Lung (tissue), 11 donors: ENCODE measurements at regions not wholly inside any gene's neighbourhood (a gene's known extent, or its start where the extent isn't known, plus 50 kb on each side); places are given as distances from the start of the nearest gene placed in this dataset.

Source experiments
- ATAC-seq: fragments of 200-7000 bp; cut with Tn5 transposase; one replicate; pipeline ENCODE4 v1.9.1; 2020; ENCODE audit warnings: moderate number of reproducible peaks; ENCODE audit not compliant: insufficient read depth, low FRiP score
- DNase-seq, 3 donors: peaks; one replicate each; pipeline ENCODE4 v3.0.0-alpha.2; 2013 to 2017
- H3K27ac ChIP-seq, 2 donors: one replicate each; pipeline ENCODE4 v1.5.1; 2013; ENCODE audit warnings: mild to moderate bottlenecking in 2 of 2, moderate library complexity in 2 of 2, control low read depth in 1 of 2, inconsistent platforms in 1 of 2, low read depth in 1 of 2, low read length in 1 of 2
- H3K27me3 ChIP-seq, 3 donors: one replicate each; pipeline ENCODE4 v1.5.1; 2013; ENCODE audit warnings: low read length in 2 of 3; ENCODE audit not compliant: control insufficient read depth in 3 of 3, insufficient read depth in 3 of 3
- H3K36me3 ChIP-seq, 4 donors: one replicate each; pipeline ENCODE4 v1.5.1; 2013; ENCODE audit warnings: low read length in 4 of 4, mild to moderate bottlenecking in 1 of 4, moderate library complexity in 1 of 4; ENCODE audit not compliant: control insufficient read depth in 4 of 4, insufficient read depth in 4 of 4
- H3K4me1 ChIP-seq, 5 donors: one replicate each; pipeline ENCODE4 v1.5.1; 2013; ENCODE audit warnings: low read length in 5 of 5, mild to moderate bottlenecking in 2 of 5, moderate library complexity in 1 of 5; ENCODE audit not compliant: control insufficient read depth in 5 of 5, insufficient read depth in 5 of 5
- H3K4me3 ChIP-seq: one replicate; pipeline ENCODE4 v1.5.1; 2013; ENCODE audit warnings: mild to moderate bottlenecking, control low read depth, moderate library complexity
- H3K9ac ChIP-seq, 2 donors: one replicate each; pipeline ENCODE4 v1.5.1; 2013; ENCODE audit warnings: low read length in 2 of 2, control low read depth in 1 of 2; ENCODE audit not compliant: insufficient read depth in 1 of 2
- H3K9me3 ChIP-seq, 4 donors: one replicate each; pipeline ENCODE4 v1.5.1; 2013; ENCODE audit warnings: low read length in 3 of 4, mild to moderate bottlenecking in 1 of 4, moderate library complexity in 1 of 4; ENCODE audit not compliant: control insufficient read depth in 4 of 4, insufficient read depth in 3 of 4
- WGBS, 2 donors: extraction: QIAGEN DNeasy Blood & Tissue Kit; methylation state at CpG; one replicate each; pipeline ENCODE4 v1.1.7; 2013; 5-methylcytosine and 5-hydroxymethylcytosine counted together
- TF ChIP-seq, protein P1 (sequence below): IDR thresholded peaks from 2 replicates; pipeline ENCODE4 v1.5.1; 2012; ENCODE audit warnings: mild to moderate bottlenecking; ENCODE audit errors: control extremely low read depth, extremely low read depth
- donor health status: control.
- donor health status: control.
- donor health status: Bipolar disorder and iron deficiency.
- donor health status: healthy.
- donor health status: DM: yes; HTN: yes; CAD: no.

GRCh38 chr5:92472981-92473566, 1090.0 kb upstream of the ARRDC3 start:
- no peaks in the 10 kb centered on the region for H3K4me1 ChIP-seq
- peaks cover 0 to 9% (median 4%) of the 10 kb centered on the region in 4 donors for H3K9me3 ChIP-seq
- no peak overlapping the region for H3K4me3 ChIP-seq
- ATAC-seq = no peak
- 67 to 75% methylated on average over 1 of the region's 1 CpG for WGBS, 2 donors
- H3K27ac ChIP-seq = no peak overlapping the region
- no peaks in the 10 kb centered on the region for H3K36me3 ChIP-seq
- TF ChIP-seq, protein P1, sequence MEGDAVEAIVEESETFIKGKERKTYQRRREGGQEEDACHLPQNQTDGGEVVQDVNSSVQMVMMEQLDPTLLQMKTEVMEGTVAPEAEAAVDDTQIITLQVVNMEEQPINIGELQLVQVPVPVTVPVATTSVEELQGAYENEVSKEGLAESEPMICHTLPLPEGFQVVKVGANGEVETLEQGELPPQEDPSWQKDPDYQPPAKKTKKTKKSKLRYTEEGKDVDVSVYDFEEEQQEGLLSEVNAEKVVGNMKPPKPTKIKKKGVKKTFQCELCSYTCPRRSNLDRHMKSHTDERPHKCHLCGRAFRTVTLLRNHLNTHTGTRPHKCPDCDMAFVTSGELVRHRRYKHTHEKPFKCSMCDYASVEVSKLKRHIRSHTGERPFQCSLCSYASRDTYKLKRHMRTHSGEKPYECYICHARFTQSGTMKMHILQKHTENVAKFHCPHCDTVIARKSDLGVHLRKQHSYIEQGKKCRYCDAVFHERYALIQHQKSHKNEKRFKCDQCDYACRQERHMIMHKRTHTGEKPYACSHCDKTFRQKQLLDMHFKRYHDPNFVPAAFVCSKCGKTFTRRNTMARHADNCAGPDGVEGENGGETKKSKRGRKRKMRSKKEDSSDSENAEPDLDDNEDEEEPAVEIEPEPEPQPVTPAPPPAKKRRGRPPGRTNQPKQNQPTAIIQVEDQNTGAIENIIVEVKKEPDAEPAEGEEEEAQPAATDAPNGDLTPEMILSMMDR = no peak
- no peak for DNase-seq
- no peaks in the 10 kb centered on the region for H3K27me3 ChIP-seq
- H3K9ac ChIP-seq = no peak overlapping the region

DNA sequence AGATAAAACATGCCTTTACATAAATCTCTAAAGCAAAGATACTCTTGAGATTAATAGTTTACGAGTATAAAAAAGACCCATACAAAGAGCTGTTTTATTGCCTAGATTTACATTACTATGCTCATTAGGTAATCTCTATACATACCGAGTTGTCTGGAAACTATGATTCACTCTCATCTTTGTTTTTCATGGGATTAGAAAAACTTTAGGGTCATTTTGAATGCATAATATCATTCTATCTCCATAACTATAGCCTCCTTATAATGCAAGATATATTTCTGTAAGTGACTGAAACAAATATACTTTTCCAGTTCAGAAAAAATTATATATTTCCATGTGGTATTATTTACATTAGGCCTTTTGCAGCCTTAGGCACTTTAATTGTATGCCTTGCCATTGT, 1088.7 kb upstream of the ARRDC3 start:
- WGBS, 2 donors = 84 to 93% methylated on average over 2 of the region's 2 CpGs
- DNase-seq (no peak), ATAC-seq (no peak)
- H3K9ac ChIP-seq = no peak overlapping the region
- no peaks in the 10 kb centered on the region for H3K4me1 ChIP-seq
- no peaks in the 10 kb centered on the region for H3K36me3 ChIP-seq
- H3K27ac ChIP-seq = no peak overlapping the region
- TF ChIP-seq, protein P1 = no peak
- H3K9me3 ChIP-seq = peaks cover 0 to 9% (median 4%) of the 10 kb centered on the region in 4 donors
- H3K4me3 ChIP-seq = no peak overlapping the region
- H3K27me3 ChIP-seq = no peaks in the 10 kb centered on the region

DNA sequence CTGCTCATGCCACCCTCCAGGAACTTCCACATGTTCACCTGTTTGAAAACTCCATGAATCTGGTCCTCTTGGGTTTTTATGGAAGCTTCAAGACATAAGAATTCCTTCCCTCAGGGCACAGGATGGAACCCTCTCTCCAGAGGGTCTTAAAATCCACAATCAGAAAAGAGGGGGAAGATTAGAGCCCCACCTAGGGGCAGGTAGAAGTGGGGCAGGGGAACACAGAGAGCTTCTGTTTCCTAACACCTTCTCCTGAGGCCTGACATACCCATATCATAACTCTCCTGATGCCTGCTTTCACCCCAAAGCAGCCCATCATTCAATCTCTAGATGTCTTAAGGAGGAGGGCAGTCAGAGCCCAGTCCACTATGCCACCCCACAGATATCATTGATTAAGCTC, 1087.7 kb upstream of the ARRDC3 start:
- Histone ChIP-seq H3K4me3 (no peak overlapping the region), H3K27ac (no peak overlapping the region), H3K9ac (no peak overlapping the region), H3K36me3 (no peaks in the 10 kb centered on the region), H3K9me3 (peaks cover 0 to 9% (median 4%) of the 10 kb centered on the region in 4 donors), H3K4me1 (no peaks in the 10 kb centered on the region), H3K27me3 (no peaks in the 10 kb centered on the region)
- DNase-seq (no peak), ATAC-seq (no peak)
- TF ChIP-seq, protein P1 = no peak

- Histone ChIP-seq H3K9me3 (peaks cover 0 to 6% (median under 1%) of the 10 kb centered on the region in 4 donors), H3K27ac (no peak overlapping the region), H3K27me3 (no peaks in the 10 kb centered on the region), H3K4me3 (no peak overlapping the region), H3K36me3 (no peaks in the 10 kb centered on the region), H3K9ac (no peak overlapping the region), H3K4me1 (no peaks in the 10 kb centered on the region)
- 61 to 72% methylated on average over 4 of the region's 4 CpGs for WGBS, 2 donors
- DNase-seq (no peak), ATAC-seq (no peak)
- TF ChIP-seq, protein P1 = no peak
These were observed 1085.2 kb upstream of the ARRDC3 start for GRCh38 chr5:92468295-92468694.
